ENCODE measurements at regions not wholly inside any gene's neighbourhood (a gene's known extent, or its start where the extent isn't known, plus 50 kb on each side); places are given as distances from the start of the nearest gene placed in this dataset.
"Not testable (repeated sequence)": the region's sequence is repeated elsewhere in the genome, so short reads cannot be mapped to it uniquely, and the experiment has no call there.

- DNase-seq (ENCODE audit: low spot score): no peak
Observed at GRCh38 chr3:194950906-194951628, 265.4 kb downstream of the FAM43A start.

GRCh38 chr3:194951629-194951920, 265.9 kb downstream of the FAM43A start:
- not testable (repeated sequence) for DNase-seq (ENCODE audit: low spot score)

GRCh38 chr3:194951931-194952582, 266.4 kb downstream of the FAM43A start:
- no peak for DNase-seq (ENCODE audit: low spot score)

- DNase-seq (ENCODE audit: low spot score): no peak
Observed at GRCh38 chr3:194952841-194953241, 267.2 kb downstream of the FAM43A start.

- DNase-seq (ENCODE audit: low spot score): no peak
Observed at GRCh38 chr3:194953291-194953690, 267.6 kb downstream of the FAM43A start.

GRCh38 chr3:194955546-194955945, 269.9 kb downstream of the FAM43A start:
- DNase-seq (ENCODE audit: low spot score): no peak

GRCh38 chr3:194955979-194956696, 270.5 kb downstream of the FAM43A start:
- DNase-seq (ENCODE audit: low spot score): no peak

GRCh38 chr3:194956697-194957396, 271.2 kb downstream of the FAM43A start:
- no peak for DNase-seq (ENCODE audit: low spot score)

- no peak for DNase-seq (ENCODE audit: low spot score)
Observed at GRCh38 chr3:194957743-194958240, 272.1 kb downstream of the FAM43A start.

GRCh38 chr3:194959217-194959616, 273.5 kb downstream of the FAM43A start:
- no peak for DNase-seq (ENCODE audit: low spot score)

GRCh38 chr3:194959666-194960065, 274.0 kb downstream of the FAM43A start:
- not testable (repeated sequence) for DNase-seq (ENCODE audit: low spot score)

GRCh38 chr3:194960446-194961032, 274.9 kb downstream of the FAM43A start:
- no peak for DNase-seq (ENCODE audit: low spot score)

- no peak for DNase-seq (ENCODE audit: low spot score)
Observed at GRCh38 chr3:194961149-194961548, 275.5 kb downstream of the FAM43A start.

- no peak for DNase-seq (ENCODE audit: low spot score)
Observed at GRCh38 chr3:194961571-194961970, 275.9 kb downstream of the FAM43A start.

- no peak for DNase-seq (ENCODE audit: low spot score)
Observed at GRCh38 chr3:194962056-194962455, 276.4 kb downstream of the FAM43A start.

GRCh38 chr3:194964809-194965208, 279.1 kb downstream of the FAM43A start:
- DNase-seq (ENCODE audit: low spot score): peak; percentile 63

GRCh38 chr3:194967151-194968117, 281.8 kb downstream of the FAM43A start:
- DNase-seq (ENCODE audit: low spot score): no peak

- no peak for DNase-seq (ENCODE audit: low spot score)
Observed at GRCh38 chr3:194970066-194970465, 284.4 kb downstream of the FAM43A start.

GRCh38 chr3:194971009-194971408, 285.3 kb downstream of the FAM43A start:
- no peak for DNase-seq (ENCODE audit: low spot score)

GRCh38 chr3:194971965-194972364, 286.3 kb downstream of the FAM43A start:
- DNase-seq (ENCODE audit: low spot score): no peak

- DNase-seq (ENCODE audit: low spot score): no peak
Observed at GRCh38 chr3:194972641-194973040, 287.0 kb downstream of the FAM43A start.

Measured in D341Med (cell line).